Lower leg skin (tissue), 4 donors: ENCODE measurements at regions not wholly inside any gene's neighbourhood (a gene's known extent, or its start where the extent isn't known, plus 50 kb on each side); places are given as distances from the start of the nearest gene placed in this dataset.
"Not testable (repeated sequence)": the region's sequence is repeated elsewhere in the genome, so short reads cannot be mapped to it uniquely, and the experiment has no call there.

Experiments used
- DNase-seq, 2 donors: peaks; one replicate each; pipeline ENCODE4 v3.0.0-alpha.2; 2019; ENCODE audit warnings: low spot score in 2 of 2
- H3K4me3 ChIP-seq: fragments of 200-600 bp; sonication (generic); 2 replicates; pipeline ENCODE4 v1.5.1; 2017; ENCODE audit warnings: mild to moderate bottlenecking, low read depth; ENCODE audit not compliant: poor library complexity, severe bottlenecking
- POLR2A ChIP-seq, 2 donors: fragments of 450-650 bp; IDR thresholded peaks; one replicate each; pipeline ENCODE4 v1.6.1; 2016 to 2017; ENCODE audit warnings: antibody characterized with exemption in 2 of 2, mild to moderate bottlenecking in 1 of 2, moderate library complexity in 1 of 2
- WGBS, 2 donors: methylation state at CpG; one replicate each; pipeline ENCODE4 v1.1.5; 2018; 5-methylcytosine and 5-hydroxymethylcytosine counted together
- intact Hi-C: fragments of 100-400 bp; cut with DNase I; formaldehyde crosslinking; loops from one replicate; pipeline ENCODE4 v1.15.0; 2023; ENCODE audit warnings: low total_unique reads
- TF ChIP-seq, protein P1 (sequence below), 3 donors: fragments of 450-650 bp; IDR thresholded peaks; one replicate each; pipeline ENCODE4 v1.5.1; 2016; ENCODE audit warnings: antibody characterized with exemption in 3 of 3, mild to moderate bottlenecking in 3 of 3, moderate library complexity in 2 of 3

DNA sequence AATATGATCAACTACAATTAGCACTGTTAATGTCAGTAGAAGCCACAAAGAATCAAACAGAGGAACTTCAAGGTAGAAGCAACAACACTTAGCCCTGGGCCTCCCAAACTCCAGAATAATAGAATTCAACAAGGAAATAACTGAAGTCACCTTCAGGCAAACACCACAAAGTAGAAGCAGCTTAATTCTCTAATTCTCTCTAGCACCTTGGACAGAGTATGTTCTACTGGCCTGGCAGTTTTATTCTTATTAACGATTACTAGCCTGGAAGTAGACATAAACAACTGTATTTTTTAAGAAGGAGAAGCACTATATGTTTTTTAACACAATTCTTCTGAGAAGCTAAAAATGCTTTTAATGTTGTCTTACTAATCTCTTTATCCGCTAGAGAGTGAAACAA is 911.9 kb downstream of the DTWD2 start:
- intact Hi-C loops, result no loop called here
- 64 to 67% methylated on average over 2 of the region's 2 CpGs for WGBS, 2 donors
- H3K4me3 ChIP-seq, result no peak overlapping the region
- TF ChIP-seq POLR2A (IDR thresholded peaks at IDR 0.05), result no peak
- TF ChIP-seq, protein P1, sequence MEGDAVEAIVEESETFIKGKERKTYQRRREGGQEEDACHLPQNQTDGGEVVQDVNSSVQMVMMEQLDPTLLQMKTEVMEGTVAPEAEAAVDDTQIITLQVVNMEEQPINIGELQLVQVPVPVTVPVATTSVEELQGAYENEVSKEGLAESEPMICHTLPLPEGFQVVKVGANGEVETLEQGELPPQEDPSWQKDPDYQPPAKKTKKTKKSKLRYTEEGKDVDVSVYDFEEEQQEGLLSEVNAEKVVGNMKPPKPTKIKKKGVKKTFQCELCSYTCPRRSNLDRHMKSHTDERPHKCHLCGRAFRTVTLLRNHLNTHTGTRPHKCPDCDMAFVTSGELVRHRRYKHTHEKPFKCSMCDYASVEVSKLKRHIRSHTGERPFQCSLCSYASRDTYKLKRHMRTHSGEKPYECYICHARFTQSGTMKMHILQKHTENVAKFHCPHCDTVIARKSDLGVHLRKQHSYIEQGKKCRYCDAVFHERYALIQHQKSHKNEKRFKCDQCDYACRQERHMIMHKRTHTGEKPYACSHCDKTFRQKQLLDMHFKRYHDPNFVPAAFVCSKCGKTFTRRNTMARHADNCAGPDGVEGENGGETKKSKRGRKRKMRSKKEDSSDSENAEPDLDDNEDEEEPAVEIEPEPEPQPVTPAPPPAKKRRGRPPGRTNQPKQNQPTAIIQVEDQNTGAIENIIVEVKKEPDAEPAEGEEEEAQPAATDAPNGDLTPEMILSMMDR (IDR thresholded peaks at IDR 0.05), result no peak
- DNase-seq, result no peak

DNA sequence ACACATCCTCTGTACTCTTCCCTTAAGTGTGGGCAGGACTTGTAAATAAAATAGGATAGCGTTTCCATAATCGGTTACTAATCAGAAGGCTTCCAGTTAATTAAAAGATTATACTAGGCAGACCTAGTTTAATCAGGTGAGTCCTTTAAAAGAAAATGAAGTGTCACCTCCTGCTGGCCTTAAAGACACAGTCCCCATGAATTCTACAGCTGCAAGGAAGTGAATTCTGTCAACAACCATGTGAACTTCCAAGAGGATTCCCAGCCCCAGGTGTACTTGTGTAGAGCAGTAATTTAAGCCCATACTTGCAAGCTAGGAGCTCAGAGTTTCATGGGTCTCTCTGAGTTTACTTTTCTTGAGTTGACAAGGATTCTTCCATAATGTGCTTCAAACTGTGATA is 918.3 kb downstream of the DTWD2 start:
- TF ChIP-seq, protein P1 (IDR thresholded peaks at IDR 0.05), result no peak
- no peak for TF ChIP-seq POLR2A (IDR thresholded peaks at IDR 0.05)
- H3K4me3 ChIP-seq, result no peak overlapping the region
- no peak for DNase-seq
- intact Hi-C loops, result no loop called here
- 96% methylated on average over 2 of the region's 2 CpGs for WGBS, 2 donors

DNA sequence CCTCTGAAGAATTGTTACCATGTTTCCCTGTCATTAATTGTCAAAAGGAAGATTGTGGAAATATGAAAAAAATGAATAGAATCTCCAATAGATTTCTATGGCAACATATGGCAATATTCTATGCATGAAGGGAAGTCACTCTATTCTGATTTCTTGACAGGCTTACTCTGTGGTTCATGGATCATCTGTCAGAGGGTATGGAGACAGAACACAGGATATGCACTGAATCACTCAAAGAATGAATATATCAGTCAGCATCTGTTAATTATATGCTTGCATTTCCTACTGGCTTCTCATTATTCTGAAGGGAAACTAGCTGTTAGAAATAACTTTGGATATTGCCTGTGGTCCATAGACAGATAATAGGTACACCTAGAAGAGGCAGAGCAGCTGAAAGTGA is 918.9 kb downstream of the DTWD2 start:
- intact Hi-C loops, result loop anchor here (5.0 kb wide), 1 partner anchor 1592 kb away; no protein-coding TSS in a partner anchor
- H3K4me3 ChIP-seq, result no peak overlapping the region
- no peak for DNase-seq
- TF ChIP-seq, protein P1 (IDR thresholded peaks at IDR 0.05), result no peak
- no peak for TF ChIP-seq POLR2A (IDR thresholded peaks at IDR 0.05)

DNA sequence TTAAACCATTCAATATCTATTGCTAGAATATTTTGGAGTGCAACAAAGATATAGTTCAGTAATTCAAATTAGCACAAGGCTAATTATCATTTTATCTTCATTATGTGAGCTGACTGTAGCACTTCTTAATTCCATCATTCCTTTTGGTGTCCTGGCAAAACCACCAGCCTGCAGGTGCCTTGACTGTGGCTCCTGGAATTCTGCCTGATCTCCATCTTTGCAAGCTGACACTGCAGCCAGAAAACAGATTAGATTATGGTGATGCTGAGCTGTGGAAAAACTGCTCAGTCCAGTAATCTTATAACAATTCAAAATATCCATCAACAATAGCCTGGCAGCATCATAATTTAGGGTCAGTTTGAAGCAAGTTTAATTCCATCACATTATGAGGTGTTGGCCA is 919.5 kb downstream of the DTWD2 start:
- intact Hi-C loops, result loop anchor here (5.0 kb wide), 1 partner anchor 1592 kb away; no protein-coding TSS in a partner anchor
- H3K4me3 ChIP-seq, result no peak overlapping the region
- DNase-seq, result no peak
- TF ChIP-seq, protein P1 (IDR thresholded peaks at IDR 0.05), result no peak
- TF ChIP-seq POLR2A (IDR thresholded peaks at IDR 0.05), result no peak

DNA sequence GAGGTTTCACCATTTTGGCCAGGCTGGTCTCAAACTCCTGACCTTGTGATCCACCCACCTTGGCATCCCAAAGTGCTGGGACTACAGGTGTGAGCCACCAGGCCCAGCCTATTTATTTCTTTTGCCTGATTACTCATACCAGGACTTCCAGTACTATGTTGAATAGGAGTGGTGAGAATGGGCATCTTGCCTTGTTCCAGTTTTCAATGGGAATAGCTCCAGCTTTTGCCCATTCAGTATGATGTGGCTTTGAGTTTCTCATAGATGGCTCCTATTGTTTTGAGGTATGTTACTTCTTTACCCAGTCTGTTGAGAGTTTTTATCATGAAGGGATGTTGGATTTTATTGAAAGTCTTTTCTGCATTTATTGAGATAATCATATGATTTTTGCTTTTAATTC is 924.5 kb downstream of the DTWD2 start:
- intact Hi-C loops, H3K4me3 ChIP-seq, DNase-seq: not testable (repeated sequence)

DNA sequence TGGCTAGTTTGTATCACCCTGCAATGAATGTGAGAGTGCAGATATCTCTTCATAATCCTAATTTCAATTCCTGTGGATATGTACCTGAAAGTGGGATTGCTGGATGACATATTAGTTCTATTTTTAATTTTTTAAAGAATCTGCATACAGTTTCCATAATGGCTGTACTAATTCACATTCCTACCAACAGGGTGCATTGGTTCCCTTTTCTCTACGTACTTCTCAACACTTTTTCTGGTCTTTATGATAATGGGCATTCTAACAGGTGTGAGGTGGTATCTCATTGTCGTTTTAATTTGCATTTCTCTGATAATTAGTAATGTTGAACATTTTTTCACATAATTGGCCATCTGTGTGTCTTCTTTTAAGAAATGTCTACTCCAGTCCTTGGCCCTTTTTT is 927.5 kb downstream of the DTWD2 start:
- intact Hi-C loops, result no loop called here
- 49 to 70% methylated on average over 2 of the region's 2 CpGs for whole genome bisulfite sequencing, 2 donors
- no peak overlapping the region for H3K4me3 ChIP-seq
- no peak for TF ChIP-seq POLR2A (IDR thresholded peaks at IDR 0.05)
- no peak for DNase-seq

DNA sequence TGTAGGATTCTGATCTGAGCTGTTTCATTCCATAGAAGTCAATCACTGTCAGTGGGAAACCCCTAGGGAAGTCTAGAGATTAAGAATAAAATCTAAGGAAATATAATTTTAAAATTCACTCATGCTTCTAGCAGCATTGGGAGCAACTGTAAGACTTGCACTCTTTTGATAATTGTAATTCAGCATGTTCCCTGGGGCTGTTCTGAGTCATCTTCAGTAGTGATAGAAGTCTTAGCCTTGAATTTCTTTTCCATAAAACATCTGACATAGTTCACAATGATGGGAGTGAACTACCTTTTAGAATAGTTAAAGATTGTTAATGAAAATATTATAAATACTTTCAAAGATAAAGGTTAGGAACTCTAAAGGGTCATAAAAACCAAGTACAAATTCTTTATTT is 935.8 kb downstream of the DTWD2 start:
- intact Hi-C loops, result no loop called here
- no peak for DNase-seq
- TF ChIP-seq POLR2A (IDR thresholded peaks at IDR 0.05), result no peak
- TF ChIP-seq, protein P1 (IDR thresholded peaks at IDR 0.05), result no peak
- no peak overlapping the region for H3K4me3 ChIP-seq
